Fibroblast of gingiva (primary cell): ENCODE measurements at regions not wholly inside any gene's neighbourhood (a gene's known extent, or its start where the extent isn't known, plus 50 kb on each side); places are given as distances from the start of the nearest gene placed in this dataset.
A peak's percentile ranks its signal among the peaks of the same experiment; 100 is the strongest.
"Not testable (repeated sequence)": the region's sequence is repeated elsewhere in the genome, so short reads cannot be mapped to it uniquely, and the experiment has no call there.

Source experiments
- DNase-seq: peaks from one replicate; pipeline ENCODE4 v3.0.0-alpha.2; 2011; ENCODE audit warnings: low read depth

DNA sequence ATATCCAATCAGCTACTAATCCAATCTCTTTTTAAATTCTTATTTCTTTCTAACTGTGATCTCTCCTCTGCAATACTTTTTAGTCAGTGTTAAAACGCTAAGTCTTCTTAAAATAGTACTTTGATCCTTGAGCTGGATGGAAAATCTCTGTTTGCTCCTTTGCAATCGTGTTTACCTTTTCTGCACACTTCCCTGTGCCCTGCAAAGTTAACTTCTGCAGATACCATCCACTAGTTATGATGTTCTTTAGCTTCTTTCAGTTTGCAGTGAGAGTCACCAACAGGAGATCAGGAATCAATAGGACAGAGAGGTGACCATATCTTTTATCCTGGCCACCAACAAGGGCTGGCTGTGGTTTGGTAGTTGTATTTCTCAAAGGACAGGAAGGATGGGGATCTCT is 391.5 kb downstream of the GASK1B start:
- no peak for DNase-seq

GRCh38 chr4:157779081-157779480 is 393.7 kb downstream of the GASK1B start:
- no peak for DNase-seq

- no peak for DNase-seq
Observed at GRCh38 chr4:157776930-157777528, 395.8 kb downstream of the GASK1B start.

- DNase-seq, result no peak
Observed at GRCh38 chr4:157775971-157776370, 396.9 kb downstream of the GASK1B start.

DNA sequence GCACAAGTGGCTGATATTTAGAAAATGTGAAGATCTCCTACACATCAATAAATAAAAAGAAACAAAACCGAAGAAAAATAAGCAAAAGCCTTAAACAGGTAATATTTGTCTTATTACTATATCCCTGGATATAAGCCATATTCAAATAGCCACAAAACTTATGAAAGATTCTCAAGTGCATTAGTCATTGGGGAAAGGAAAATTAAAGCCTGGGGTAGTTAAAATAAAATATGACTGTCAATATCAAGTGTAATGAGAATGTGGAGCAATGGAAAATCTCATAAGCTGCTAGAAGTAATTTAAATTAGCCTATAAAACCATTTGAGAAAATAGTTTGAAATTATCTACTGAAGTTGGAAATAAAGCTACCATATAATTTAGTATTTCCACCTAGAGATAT is 399.9 kb downstream of the GASK1B start:
- DNase-seq, result no peak

GRCh38 chr4:157768419-157768818 is 404.4 kb downstream of the GASK1B start:
- no peak for DNase-seq

DNA sequence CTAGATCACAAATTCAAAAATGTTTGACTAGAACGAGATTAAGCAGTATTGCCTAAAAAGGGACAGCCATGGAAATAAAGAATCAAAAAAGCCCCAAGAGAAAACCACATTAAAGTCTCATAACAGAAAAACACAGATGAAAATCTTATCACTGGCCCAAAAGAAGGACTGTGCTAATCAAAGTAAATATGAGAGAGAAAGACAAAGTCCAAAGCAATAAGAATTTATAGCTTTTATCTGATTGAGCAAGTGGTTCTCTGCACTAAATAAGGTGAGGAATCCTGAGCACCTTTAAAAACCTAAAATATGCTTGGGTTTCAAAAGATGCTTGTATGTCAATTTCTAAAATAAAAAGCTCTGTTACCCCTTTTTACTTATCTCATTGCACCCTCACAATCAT is 409.3 kb downstream of the GASK1B start:
- no peak for DNase-seq

- no peak for DNase-seq
Observed at GRCh38 chr4:157754410-157754809, 418.4 kb downstream of the GASK1B start.

DNA sequence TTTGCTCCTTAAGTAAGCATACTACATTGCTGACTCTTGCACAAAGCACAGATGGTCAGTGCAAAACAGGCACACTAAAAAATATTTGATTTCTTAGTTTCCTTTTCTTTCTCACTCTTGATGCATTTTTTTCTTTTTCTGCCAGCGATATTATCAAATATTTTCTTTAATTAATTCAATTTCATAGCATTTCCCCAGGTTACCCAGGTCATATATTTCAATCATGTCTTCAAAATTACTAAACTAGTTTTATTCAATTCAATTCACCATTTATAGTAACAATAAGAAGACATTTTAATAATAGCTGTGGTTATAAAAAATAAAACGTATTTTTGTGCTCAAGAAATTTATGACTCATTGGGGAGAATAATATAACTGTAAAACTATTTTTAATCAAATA is 421.2 kb downstream of the GASK1B start:
- no peak for DNase-seq

DNA sequence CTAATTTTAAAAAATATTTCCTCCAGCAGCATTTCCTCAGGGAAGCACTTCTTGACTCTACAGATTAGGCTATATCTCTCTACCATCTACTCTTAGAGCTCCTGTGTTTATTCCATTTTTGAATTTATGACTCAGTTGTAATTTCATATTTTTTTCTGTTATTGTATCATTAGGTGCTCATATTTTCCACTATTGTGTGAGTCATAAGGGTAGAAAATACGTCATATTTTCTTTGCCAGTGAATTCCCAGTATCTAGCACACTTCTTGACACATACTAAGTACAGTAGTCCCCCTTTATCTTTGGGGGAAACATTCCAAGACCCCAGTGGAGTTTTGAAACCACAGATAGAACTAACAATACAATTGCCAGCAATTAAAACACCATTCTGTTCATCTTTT is 431.2 kb downstream of the GASK1B start:
- no peak for DNase-seq

- peak; percentile 19 for DNase-seq
Observed at GRCh38 chr4:157739242-157739641, 433.6 kb downstream of the GASK1B start.

DNA sequence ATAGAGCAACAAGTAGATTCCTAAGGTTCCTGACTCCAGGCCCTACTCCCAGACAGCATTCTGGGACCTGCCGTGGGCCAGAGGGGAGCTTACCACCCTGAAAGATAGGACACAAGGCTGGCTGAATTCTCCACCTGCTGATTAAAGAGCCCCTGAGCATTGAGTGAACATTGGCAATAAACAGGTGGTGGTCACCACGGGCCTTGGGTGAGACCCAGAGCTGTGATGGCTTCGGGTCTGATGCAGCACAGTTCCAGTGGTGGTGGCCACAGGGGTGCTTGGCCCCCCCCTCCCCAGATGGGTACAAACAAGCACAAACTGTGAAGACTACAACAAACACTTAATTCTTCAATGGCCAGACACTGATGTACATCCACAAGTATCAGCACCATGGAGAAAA is 444.6 kb downstream of the GASK1B start:
- DNase-seq, result no peak

DNA sequence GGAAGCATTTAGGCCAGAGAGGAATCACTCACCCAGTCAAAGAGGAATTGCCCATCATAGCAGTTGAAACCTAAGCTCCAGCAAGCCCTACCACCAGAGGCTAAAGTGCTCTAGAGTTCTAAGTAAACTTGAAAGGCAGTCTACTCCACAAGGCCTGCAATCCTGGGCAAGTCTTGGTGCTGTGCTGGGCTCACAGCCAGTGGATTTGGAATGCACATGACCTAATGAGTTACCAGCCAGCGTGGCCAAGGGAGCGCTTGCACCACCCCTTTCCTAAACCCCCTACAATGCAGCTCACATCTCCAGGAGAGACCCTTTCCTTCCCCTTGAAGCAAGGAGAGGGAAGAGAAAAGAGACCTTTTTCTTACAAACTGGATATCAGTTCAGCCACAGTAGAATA is 445.7 kb downstream of the GASK1B start:
- no peak for DNase-seq

GRCh38 chr4:157722146-157722545 is 450.7 kb downstream of the GASK1B start:
- no peak for DNase-seq

- no peak for DNase-seq
Observed at GRCh38 chr4:157713342-157713741, 459.5 kb downstream of the GASK1B start.

DNA sequence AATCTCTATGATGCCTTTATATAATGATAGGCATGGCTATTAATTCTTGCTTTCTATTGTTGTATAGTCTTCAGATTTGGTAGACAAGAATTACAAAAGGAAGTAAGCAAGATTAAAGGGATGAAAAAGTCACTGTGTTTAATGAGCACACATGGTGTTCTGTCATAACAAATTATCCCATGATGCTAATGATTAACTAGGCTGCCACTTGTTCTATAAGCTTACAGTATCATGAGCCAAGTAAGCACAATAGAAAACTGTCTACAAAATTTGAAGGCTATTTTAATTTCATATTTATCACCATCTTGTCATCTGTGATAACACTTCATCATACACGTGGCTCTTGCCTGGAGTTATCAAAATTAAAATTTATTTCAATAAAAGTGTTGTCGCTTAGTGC is 466.7 kb downstream of the GASK1B start:
- DNase-seq, result no peak

GRCh38 chr4:157702831-157703230 is 470.0 kb downstream of the GASK1B start:
- DNase-seq, result no peak

DNA sequence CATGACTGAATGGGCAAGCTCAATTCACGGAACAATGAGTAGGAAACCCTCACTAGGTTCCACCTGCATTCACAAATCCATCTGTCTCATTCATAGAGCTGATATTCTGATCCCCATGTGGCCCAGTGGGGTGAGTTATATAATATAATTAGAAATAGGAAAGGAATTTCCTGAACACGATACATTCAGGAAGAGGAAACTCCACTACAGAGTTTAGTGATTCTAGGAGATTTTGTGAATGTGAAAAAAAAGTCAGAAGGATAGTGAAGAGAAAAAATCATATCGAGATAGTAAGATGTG is 471.2 kb downstream of the GASK1B start:
- no peak for DNase-seq

- no peak for DNase-seq
Observed at GRCh38 chr4:157700898-157701694, 471.7 kb downstream of the GASK1B start.

DNA sequence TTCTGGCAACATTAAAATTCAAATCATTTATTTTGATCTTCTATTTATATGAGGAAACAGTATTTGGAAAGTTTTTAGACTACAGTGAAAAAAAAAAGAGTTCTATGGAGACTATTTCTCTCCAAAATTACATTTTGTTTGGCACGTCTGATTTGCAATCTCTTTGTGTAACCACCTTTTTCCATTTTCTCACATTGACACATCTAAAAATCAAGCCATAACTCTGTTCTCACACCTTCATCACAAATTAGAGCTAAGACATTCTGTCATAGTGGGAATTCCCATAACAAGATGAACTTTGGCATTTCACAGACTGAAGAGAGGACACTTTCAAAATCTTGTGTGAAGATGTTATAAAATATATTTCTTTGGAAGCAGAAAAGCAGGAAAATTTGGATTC is 468.9 kb downstream of the GRIA2 start:
- no peak for DNase-seq

- DNase-seq, result no peak
Observed at GRCh38 chr4:157687971-157688370, 467.4 kb downstream of the GRIA2 start.

DNA sequence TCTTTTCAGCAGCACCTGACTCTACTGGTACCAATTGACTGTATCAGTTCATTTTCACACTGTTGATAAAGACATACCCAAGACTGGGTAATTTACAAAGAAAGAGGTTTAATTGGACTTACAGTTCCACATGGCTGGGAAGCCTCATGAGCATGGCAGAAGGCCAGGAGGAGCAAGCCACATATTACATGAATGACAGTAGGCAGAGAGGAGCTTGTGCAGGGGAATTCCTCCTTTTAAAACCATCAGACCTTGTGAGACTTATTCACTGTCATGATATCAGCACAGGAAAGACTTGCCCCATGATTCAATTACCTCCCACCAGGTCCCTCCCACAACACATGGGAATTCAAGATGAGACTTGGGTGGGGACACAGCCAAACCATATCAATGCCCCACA is 458.8 kb downstream of the GRIA2 start:
- not testable (repeated sequence) for DNase-seq

DNA sequence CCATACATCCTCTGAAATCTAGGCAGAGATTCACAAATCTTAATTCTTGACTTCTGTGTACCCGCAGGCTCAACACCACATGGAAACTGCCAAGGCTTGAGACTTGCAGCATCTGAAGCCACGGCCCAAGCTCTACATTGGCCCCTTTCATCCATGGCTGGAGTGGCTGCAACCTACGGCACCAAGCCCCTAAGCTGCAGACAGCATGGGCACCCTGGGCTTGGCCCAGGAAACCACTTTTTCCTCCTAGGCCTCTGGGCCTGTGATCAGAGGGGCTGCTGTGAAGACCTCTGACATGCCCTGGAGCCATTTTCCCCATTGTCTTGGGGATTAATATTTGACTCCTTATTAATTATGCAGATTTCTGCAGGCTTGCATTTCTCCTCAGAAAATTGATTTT is 457.9 kb downstream of the GRIA2 start:
- no peak for DNase-seq

DNA sequence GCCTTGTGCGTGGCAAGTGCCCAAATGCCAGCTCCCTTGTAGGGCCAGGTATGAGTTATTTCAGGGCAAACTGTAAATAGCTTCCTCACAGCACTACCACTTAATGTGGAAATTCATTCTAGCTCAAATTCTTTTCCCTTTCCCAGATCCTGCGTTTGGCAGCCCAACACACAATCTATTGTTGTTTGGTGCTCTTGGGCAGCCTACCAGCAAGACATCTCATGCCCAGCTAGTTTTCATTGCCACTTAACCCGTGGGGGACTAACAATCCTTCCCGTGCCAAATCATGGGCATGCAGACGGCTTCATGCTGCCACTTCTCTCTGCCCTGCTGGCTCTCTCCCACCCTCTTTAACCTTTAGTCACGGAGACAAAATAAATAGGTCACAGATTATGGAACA is 454.2 kb downstream of the GRIA2 start:
- DNase-seq, result no peak
